Right hindlimb (tissue), 1 donor: ENCODE measurements at regions not wholly inside any gene's neighbourhood (a gene's known extent, or its start where the extent isn't known, plus 50 kb on each side); places are given as distances from the start of the nearest gene placed in this dataset.

Experiments
- DNase-seq: peaks from one replicate; pipeline ENCODE4 v3.0.0-alpha.2; 2018

GRCh38 chr7:106776618-106777347, 88.3 kb upstream of the PIK3CG start:
- DNase-seq: no peak

GRCh38 chr7:106777674-106778299, 87.3 kb upstream of the PIK3CG start:
- DNase-seq: no peak

GRCh38 chr7:106778656-106779250, 86.3 kb upstream of the PIK3CG start:
- DNase-seq: no peak

- no peak for DNase-seq
Observed at GRCh38 chr7:106779877-106780276, 85.2 kb upstream of the PIK3CG start.

- DNase-seq: no peak
Observed at GRCh38 chr7:106781007-106781406, 84.1 kb upstream of the PIK3CG start.

- no peak for DNase-seq
Observed at GRCh38 chr7:106781828-106782544, 83.1 kb upstream of the PIK3CG start.

- DNase-seq: no peak
Observed at GRCh38 chr7:106783286-106783685, 81.8 kb upstream of the PIK3CG start.

GRCh38 chr7:106788637-106789036, 76.4 kb upstream of the PIK3CG start:
- DNase-seq: no peak

GRCh38 chr7:106791526-106791925, 73.6 kb upstream of the PIK3CG start:
- DNase-seq: no peak

GRCh38 chr7:106792233-106792926, 72.7 kb upstream of the PIK3CG start:
- no peak for DNase-seq

- DNase-seq: no peak
Observed at GRCh38 chr7:106793015-106793975, 71.8 kb upstream of the PIK3CG start.

- DNase-seq: no peak
Observed at GRCh38 chr7:106794276-106795083, 70.6 kb upstream of the PIK3CG start.

- no peak for DNase-seq
Observed at GRCh38 chr7:106795084-106795876, 69.8 kb upstream of the PIK3CG start.

GRCh38 chr7:106795877-106796231, 69.2 kb upstream of the PIK3CG start:
- DNase-seq: no peak

- no peak for DNase-seq
Observed at GRCh38 chr7:106797937-106798336, 67.1 kb upstream of the PIK3CG start.

- DNase-seq: no peak
Observed at GRCh38 chr7:106802589-106802988, 62.5 kb upstream of the PIK3CG start.

GRCh38 chr7:106806556-106806955, 58.5 kb upstream of the PIK3CG start:
- no peak for DNase-seq

- DNase-seq: no peak
Observed at GRCh38 chr7:106807474-106807873, 57.6 kb upstream of the PIK3CG start.

GRCh38 chr7:106808967-106809635, 56.0 kb upstream of the PIK3CG start:
- no peak for DNase-seq

GRCh38 chr7:106811472-106811871, 53.6 kb upstream of the PIK3CG start:
- DNase-seq: no peak
